GM19324 (cell line): ENCODE measurements at regions not wholly inside any gene's neighbourhood (a gene's known extent, or its start where the extent isn't known, plus 50 kb on each side); places are given as distances from the start of the nearest gene placed in this dataset.
"Not testable (repeated sequence)": the region's sequence is repeated elsewhere in the genome, so short reads cannot be mapped to it uniquely, and the experiment has no call there.

Source experiments
- ATAC-seq: cut with Tn5 transposase; IDR thresholded peaks from one replicate; pipeline ENCODE4 v1.9.1; 2021; ENCODE audit warnings: mild to moderate bottlenecking, moderate library complexity; ENCODE audit not compliant: unreplicated experiment, low FRiP score

GRCh38 chr6:155687645-155688044 lies 232.0 kb upstream of the NOX3 start:
- no peak for ATAC-seq

- ATAC-seq, result no peak
Measured at GRCh38 chr6:155684416-155685196, 229.0 kb upstream of the NOX3 start.

GRCh38 chr6:155678361-155678760 lies 222.7 kb upstream of the NOX3 start:
- ATAC-seq, result no peak

- ATAC-seq, result no peak
Measured at GRCh38 chr6:155676346-155676745, 220.7 kb upstream of the NOX3 start.

DNA sequence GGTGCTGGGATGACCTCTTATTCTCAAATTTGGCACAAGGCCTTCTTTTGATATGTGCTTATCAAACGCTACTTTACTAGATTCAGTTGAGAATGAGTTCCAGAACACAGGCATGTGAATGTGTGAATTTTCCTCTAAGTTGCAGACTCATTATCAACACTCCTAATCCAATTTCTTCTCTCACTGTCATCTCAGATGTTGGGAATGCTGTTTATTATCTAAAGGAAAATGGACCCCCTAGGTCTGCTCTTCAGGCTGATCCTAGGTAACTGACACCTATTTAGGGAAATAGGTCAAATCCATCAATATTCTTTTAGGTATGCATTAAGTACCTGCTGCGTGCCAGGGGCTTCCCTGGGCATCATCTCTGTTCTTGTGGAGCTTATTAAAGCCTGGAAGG lies 215.0 kb upstream of the NOX3 start:
- no peak for ATAC-seq

DNA sequence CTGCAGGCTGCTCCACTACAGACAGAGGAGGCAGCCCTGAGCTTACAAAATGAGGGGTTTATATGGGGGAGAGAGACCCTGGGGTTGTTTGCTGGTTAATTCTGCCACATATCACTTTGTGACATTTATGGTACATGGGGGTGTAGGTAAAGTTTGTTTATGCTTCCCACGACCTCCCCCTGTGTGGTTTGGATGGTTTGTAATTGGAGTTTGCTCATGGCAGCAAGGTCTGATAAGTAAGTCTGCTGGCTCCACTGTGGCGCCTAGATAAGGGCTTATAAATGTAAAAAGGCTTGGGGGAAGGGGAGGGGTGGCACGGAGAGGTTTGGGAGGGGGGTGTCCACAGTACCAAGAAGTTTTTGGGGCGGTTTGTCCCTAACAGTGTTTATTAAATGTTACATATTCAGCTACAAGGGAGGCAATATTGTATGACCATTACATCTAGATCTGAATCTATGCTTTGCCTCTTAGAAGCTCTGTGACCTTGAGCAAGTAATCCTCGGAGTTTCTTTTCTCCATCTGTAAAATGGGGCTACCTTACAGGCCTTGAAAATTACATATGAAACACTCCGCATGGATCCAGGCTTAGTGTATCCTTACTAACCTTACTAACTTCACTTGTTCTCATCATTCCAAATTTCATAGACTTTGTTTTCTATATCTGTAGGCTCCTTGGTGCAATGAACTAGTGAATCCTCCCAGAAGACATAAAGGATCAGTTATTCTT lies 204.8 kb upstream of the NOX3 start:
- no peak for ATAC-seq

GRCh38 chr6:155656024-155656423 lies 200.4 kb upstream of the NOX3 start:
- ATAC-seq, result no peak

DNA sequence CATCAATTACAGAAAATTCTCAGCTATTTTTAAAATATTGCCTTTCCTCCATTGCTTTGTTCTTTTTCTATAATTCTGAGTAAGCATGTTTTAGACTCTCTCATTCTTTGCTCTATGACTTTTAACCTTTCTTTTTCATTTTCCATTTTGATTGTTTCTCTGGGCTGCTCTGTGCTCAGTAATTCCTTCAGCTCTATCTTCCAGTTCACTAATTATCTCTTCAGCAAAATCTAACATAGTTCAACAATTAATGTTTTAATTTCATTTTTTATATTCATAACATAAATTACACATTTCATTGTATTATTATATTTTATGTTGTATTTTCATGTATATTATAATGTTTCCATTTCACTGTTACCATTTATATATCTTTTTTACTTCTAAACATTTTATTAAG lies 198.8 kb upstream of the NOX3 start:
- ATAC-seq, result no peak

- ATAC-seq, result no peak
Measured at GRCh38 chr6:155648301-155648700, 192.7 kb upstream of the NOX3 start.

- ATAC-seq, result no peak
Measured at GRCh38 chr6:155647354-155647753, 191.7 kb upstream of the NOX3 start.

GRCh38 chr6:155646443-155646842 lies 190.8 kb upstream of the NOX3 start:
- ATAC-seq, result no peak

GRCh38 chr6:155645325-155645724 lies 189.7 kb upstream of the NOX3 start:
- ATAC-seq, result no peak

DNA sequence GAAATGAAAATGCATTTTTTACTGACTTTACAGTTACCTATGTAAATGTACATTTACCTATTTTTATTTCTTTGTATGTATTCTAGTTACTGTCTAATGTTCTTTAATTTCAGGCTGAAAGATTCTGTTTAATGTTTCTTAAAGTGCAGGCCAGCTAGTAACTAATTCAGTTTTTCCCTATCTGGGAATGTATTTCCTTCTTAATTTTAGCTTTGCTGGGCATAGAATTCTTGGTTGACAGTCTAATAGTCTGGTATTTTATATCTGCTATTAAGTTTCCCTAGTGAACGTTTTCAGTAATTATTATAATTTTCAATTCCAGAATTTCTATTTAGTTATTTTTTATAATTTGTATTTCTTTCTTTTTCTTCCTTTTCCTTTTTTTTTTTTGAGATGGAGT lies 186.0 kb upstream of the NOX3 start:
- ATAC-seq, result no peak

GRCh38 chr6:155638200-155638599 lies 182.6 kb upstream of the NOX3 start:
- ATAC-seq, result no peak

DNA sequence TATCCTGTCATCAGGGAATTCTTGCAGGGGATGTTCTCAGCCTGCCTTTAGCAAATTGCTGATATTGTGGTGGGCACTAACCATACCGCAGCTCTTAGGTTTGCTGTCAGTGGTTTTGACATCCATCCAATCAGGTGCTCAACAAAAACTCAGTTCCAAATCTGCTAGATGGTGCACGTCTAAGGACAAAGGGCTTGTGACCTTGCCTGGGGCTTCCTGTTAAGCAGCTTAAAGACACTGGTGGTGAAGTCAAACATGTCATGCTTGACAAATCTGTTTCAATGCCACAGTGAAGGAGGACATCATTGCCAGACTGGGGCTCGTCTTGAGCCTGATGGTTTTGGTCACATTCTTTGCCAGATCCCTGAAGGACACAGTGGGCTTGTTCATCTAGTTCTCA lies 179.8 kb upstream of the NOX3 start:
- ATAC-seq, result no peak

DNA sequence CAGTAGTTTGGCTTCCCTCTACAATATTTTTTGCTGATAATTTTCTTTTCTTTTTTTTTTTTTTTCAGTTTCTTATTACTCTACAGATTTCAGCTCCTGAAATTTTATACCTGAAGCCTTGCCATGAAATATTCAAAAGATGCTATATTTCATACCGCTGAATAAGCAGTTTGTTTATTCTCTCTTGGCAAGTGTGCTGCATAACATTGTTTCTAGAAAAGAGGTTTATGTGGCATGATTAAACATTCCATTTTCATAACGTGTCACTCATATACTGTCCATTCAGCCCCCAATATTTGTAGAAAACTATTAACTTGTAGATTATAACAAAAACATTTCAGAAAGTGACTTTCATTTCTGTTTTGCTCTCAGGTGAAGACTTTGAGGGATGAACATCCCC lies 174.4 kb upstream of the NOX3 start:
- ATAC-seq, result no peak

GRCh38 chr6:155629652-155630051 lies 174.0 kb upstream of the NOX3 start:
- ATAC-seq, result no peak

DNA sequence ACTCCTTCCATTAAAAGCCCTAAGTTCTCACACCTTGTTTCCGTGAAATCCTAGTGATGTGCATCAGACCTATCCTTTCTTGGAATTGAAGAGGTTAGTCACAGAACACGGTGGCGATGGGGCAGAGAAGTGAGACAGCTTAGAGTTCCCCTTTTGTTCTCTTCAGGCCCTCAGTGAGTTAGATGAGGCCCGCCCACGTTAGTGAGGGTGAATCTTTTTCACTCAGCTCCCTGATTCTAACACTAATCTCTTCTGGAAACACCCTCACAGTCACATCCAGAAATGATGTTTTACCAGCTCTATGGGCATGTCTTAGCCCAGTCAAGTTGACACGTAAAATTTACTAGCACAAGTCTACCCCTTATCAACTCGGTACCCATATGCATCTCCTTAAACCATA lies 172.7 kb upstream of the NOX3 start:
- ATAC-seq, result no peak

DNA sequence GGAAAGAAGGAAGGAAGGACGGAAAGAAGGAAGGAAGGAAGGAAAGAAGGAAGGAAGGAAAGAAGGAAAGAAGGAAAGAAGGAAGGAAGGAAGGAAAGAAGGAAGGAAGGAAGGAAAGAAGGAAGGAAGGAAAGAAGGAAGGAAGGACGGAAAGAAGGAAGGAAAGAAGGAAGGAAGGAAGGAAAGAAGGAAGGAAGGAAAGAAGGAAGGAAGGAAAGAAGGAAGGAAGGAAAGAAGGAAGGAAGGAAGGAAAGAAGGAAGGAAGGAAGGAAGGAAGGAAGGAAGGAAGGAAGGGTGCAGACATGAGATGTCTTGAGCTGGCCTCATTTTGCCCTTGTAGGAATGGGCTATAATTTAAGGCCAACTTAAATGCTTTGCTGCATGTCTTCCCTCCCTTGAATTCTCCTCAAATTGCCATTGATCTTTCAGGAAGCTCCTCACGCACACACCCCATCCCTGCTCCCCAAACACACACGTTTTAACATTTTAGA lies 172.1 kb upstream of the NOX3 start:
- ATAC-seq, result not testable (repeated sequence)

DNA sequence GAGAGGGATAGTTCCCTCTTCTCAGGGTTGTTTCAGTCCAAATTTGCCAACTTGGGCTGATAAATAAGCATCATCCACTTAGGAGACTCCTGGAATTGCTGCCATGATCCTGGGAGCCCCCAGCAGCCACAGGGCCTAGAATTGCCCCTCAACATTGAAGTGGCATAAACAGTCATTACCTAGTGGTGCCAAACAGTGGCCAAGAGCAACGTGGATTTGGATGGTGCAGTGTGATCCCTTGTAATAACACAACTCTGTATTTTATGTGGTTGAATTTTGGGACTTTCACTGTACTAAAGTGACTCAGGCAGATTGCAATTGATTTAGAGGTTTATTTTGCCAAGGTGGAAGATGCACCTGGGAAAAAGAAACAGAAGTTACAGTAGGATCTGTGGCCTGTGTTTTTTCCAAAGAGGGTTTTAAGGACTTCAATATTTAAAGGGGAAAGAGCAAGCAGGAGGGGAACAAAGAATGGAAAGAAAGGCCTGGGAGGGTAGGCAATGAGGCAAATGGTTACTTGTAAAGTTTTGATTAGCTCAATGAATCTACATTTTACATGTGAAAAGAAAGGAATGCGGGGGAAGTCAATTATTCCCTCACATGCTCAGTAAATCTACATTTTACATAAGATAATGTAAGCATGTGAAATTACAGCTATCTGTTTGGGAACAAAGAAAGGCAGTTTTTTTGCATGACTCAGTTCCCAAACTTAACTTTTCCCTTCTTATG lies 168.0 kb upstream of the NOX3 start:
- ATAC-seq, result no peak

DNA sequence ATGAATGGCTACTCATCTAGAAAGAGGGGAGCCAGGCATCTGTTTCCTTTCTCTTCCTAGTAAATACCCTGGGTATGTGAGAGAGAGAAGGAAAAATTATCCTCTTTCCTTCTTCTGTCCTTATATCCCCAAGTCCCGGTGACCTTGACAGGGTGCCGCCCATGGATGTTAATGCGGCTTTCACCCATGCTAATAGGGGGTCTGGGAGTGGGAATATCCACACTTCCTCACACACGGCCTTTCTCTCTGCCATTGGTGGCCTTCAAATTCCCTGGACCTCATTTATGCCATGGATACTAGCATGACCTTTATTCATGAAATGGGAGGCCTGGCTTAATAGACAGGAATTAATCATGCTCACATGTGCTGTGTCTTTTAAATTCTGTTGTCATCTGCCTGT lies 159.0 kb upstream of the NOX3 start:
- ATAC-seq, result no peak
